Prostate gland (tissue), 2 donors: ENCODE measurements at regions not wholly inside any gene's neighbourhood (a gene's known extent, or its start where the extent isn't known, plus 50 kb on each side); places are given as distances from the start of the nearest gene placed in this dataset.

Experiments used
- DNase-seq: peaks from one replicate; pipeline ENCODE4 v3.0.0-alpha.2; 2019; ENCODE audit warnings: low spot score
- H3K27ac ChIP-seq, 2 donors: fragments of 200-600 bp; sonication (generic); 2 replicates each; pipeline ENCODE4 v1.5.1; 2017 to 2019
- H3K27me3 ChIP-seq: fragments of 200-600 bp; sonication (generic); replicated peaks from 2 replicates; pipeline ENCODE4 v1.5.1; 2019; ENCODE audit not compliant: insufficient read depth
- H3K36me3 ChIP-seq, 2 donors: fragments of 200-600 bp; sonication (generic); 1 replicate in 1 of 2; 2 replicates in 1 of 2; pipeline versions ENCODE4 v1.5.1 to v1.8.1; 2017 to 2019
- H3K4me1 ChIP-seq: fragments of 200-600 bp; sonication (generic); replicated peaks from 2 replicates; pipeline ENCODE4 v1.5.1; 2019
- H3K4me3 ChIP-seq, 2 donors: fragments of 200-600 bp; sonication (generic); 2 replicates each; pipeline ENCODE4 v1.5.1; 2017 to 2019
- H3K9me3 ChIP-seq: fragments of 200-600 bp; sonication (generic); 2 replicates; pipeline ENCODE4 v1.5.1; 2017
- CTCF ChIP-seq, 4 experiments: fragments of 200-600 bp in 2 of 4; fragments of 450-650 bp in 2 of 4; sonication (generic) in 2 of 4; IDR thresholded peaks; 1 replicate in 3 of 4; 2 replicates in 1 of 4; pipeline ENCODE4 v1.5.1; 2016 to 2019; ENCODE audit warnings: antibody characterized with exemption in 4 of 4, mild to moderate bottlenecking in 2 of 4, moderate library complexity in 2 of 4
- POLR2A ChIP-seq: fragments of 450-650 bp; IDR thresholded peaks from one replicate; pipeline ENCODE4 v1.6.1; 2016; ENCODE audit warnings: antibody characterized with exemption, mild to moderate bottlenecking
- POLR2AphosphoS5 ChIP-seq: sonication (generic); formaldehyde crosslinking; IDR thresholded peaks from one replicate; pipeline ENCODE4 v1.6.1; 2017; ENCODE audit warnings: antibody characterized with exemption
- WGBS: methylation state at CpG from one replicate; pipeline ENCODE4 v1.1.5; 2018; 5-methylcytosine and 5-hydroxymethylcytosine counted together
- intact Hi-C: fragments of 100-400 bp; cut with DNase I; formaldehyde crosslinking; loops from one replicate; pipeline ENCODE4 v1.14.2; 2022

GRCh38 chr10:36280321-36280741 lies 638.2 kb upstream of the FZD8 start:
- intact Hi-C loops = no loop called here
- no peak overlapping the region for H3K27ac ChIP-seq
- no peaks in the 10 kb centered on the region for H3K9me3 ChIP-seq
- H3K27me3 ChIP-seq = no peaks in the 10 kb centered on the region
- no peak for DNase-seq
- WGBS = 48% methylated on average over 1 of the region's 1 CpG
- H3K4me1 ChIP-seq = no peaks in the 10 kb centered on the region
- H3K36me3 ChIP-seq = no peaks in the 10 kb centered on the region
- no peak for TF ChIP-seq CTCF (IDR thresholded peaks at IDR 0.05)
- TF ChIP-seq POLR2AphosphoS5 = no peak
- no peak for TF ChIP-seq POLR2A
- H3K4me3 ChIP-seq = no peak overlapping the region

GRCh38 chr10:36278176-36278575 lies 636.1 kb upstream of the FZD8 start:
- H3K9me3 ChIP-seq = no peaks in the 10 kb centered on the region
- no peaks in the 10 kb centered on the region for H3K27me3 ChIP-seq
- H3K4me3 ChIP-seq = no peak overlapping the region
- intact Hi-C loops = no loop called here
- no peaks in the 10 kb centered on the region for H3K4me1 ChIP-seq
- H3K36me3 ChIP-seq = no peaks in the 10 kb centered on the region
- no peak overlapping the region for H3K27ac ChIP-seq
- DNase-seq = no peak
- no peak for TF ChIP-seq POLR2A
- TF ChIP-seq CTCF (IDR thresholded peaks at IDR 0.05) = no peak
- no peak for TF ChIP-seq POLR2AphosphoS5
- WGBS = 64% methylated on average over 3 of the region's 3 CpGs

GRCh38 chr10:36277459-36277858 lies 635.4 kb upstream of the FZD8 start:
- H3K27me3 ChIP-seq = no peaks in the 10 kb centered on the region
- no peak for TF ChIP-seq CTCF (IDR thresholded peaks at IDR 0.05)

GRCh38 chr10:36271627-36272340 lies 629.7 kb upstream of the FZD8 start:
- H3K4me3 ChIP-seq = no peak overlapping the region
- TF ChIP-seq CTCF (IDR thresholded peaks at IDR 0.05) = no peak
- no peak for TF ChIP-seq POLR2A
- TF ChIP-seq POLR2AphosphoS5 = no peak
- H3K27ac ChIP-seq = no peak overlapping the region
- no peaks in the 10 kb centered on the region for H3K4me1 ChIP-seq
- WGBS = 58% methylated on average over 2 of the region's 2 CpGs
- intact Hi-C loops = no loop called here
- no peaks in the 10 kb centered on the region for H3K36me3 ChIP-seq
- no peaks in the 10 kb centered on the region for H3K27me3 ChIP-seq
- DNase-seq = no peak
- no peaks in the 10 kb centered on the region for H3K9me3 ChIP-seq

More at GRCh38 chr10:36277459-36277858, 635.4 kb upstream of the FZD8 start:
- H3K4me3 ChIP-seq = no peak overlapping the region
- H3K36me3 ChIP-seq = no peaks in the 10 kb centered on the region
- DNase-seq = no peak
- no peaks in the 10 kb centered on the region for H3K9me3 ChIP-seq
- no peaks in the 10 kb centered on the region for H3K4me1 ChIP-seq
- H3K27ac ChIP-seq = no peak overlapping the region
- intact Hi-C loops = no loop called here

GRCh38 chr10:36269222-36269621 lies 627.1 kb upstream of the FZD8 start:
- 83% methylated on average over 1 of the region's 1 CpG for WGBS
- DNase-seq = no peak
- H3K4me1 ChIP-seq = no peaks in the 10 kb centered on the region
- H3K27me3 ChIP-seq = no peaks in the 10 kb centered on the region
- TF ChIP-seq POLR2A (no peak), POLR2AphosphoS5 (no peak), CTCF (IDR thresholded peaks at IDR 0.05) (no peak)
- no peak overlapping the region for H3K4me3 ChIP-seq
- H3K36me3 ChIP-seq = no peaks in the 10 kb centered on the region
- intact Hi-C loops = no loop called here
- no peaks in the 10 kb centered on the region for H3K9me3 ChIP-seq
- H3K27ac ChIP-seq = no peak overlapping the region
